ENCODE measurements at regions not wholly inside any gene's neighbourhood (a gene's known extent, or its start where the extent isn't known, plus 50 kb on each side); places are given as distances from the start of the nearest gene placed in this dataset.

GRCh38 chr15:81858136-81858535, 187.7 kb downstream of the MEX3B start:
- TF ChIP-seq GATA2 (IDR thresholded peaks at IDR 0.05; ENCODE audit: low read depth, low read length) (no peak), GATA3 (IDR thresholded peaks at IDR 0.05; ENCODE audit: low read depth, low read length) (no peak)

Data from SH-SY5Y (cell line).